ENCODE measurements at regions not wholly inside any gene's neighbourhood (a gene's known extent, or its start where the extent isn't known, plus 50 kb on each side); places are given as distances from the start of the nearest gene placed in this dataset.

- CTCF ChIA-PET = interaction anchor here (0.7 to 1.7 kb wide), 3 partner anchors 176 to 364 kb away, joined by 3 to 9 read pairs (median 7); no protein-coding TSS in a partner anchor
- no peak for ATAC-seq
- POLR2A ChIA-PET = no interaction called here
- H3K9me3 ChIP-seq (ENCODE audit: control insufficient read depth, insufficient read depth, low read depth, low read length) = no peaks in the 10 kb centered on the region
- no peaks in the 10 kb centered on the region for H3K27me3 ChIP-seq (ENCODE audit: control insufficient read depth, insufficient read depth, low read length)
- in situ Hi-C loops (cut with HindIII; ENCODE audit: low pct_unique_long_range_greater_than_20kb, low sequenced_read_pairs) (no loop called here), intact Hi-C loops (cut with micrococcal nuclease; ENCODE audit: unreplicated experiment) (no loop called here)
- TF ChIP-seq POLR2AphosphoS5 (IDR thresholded peaks at IDR 0.05; ENCODE audit: low read depth, low read length) (no peak), REST (IDR thresholded peaks at IDR 0.05; ENCODE audit: insufficient read depth in 1 of 2, low read depth in 2 of 2, low read length in 1 of 2) (no peak), CTCF (IDR thresholded peaks at IDR 0.05) (no peak), TCF7L2 (IDR thresholded peaks at IDR 0.05; ENCODE audit: low read depth, low read length) (no peak), SIN3A (IDR thresholded peaks at IDR 0.05; ENCODE audit: borderline replicate concordance, insufficient read depth, low read depth, low read length) (no peak)
- DNase-seq (ENCODE audit: low read depth, low spot score) = no peak
- H3K4me3 ChIP-seq (ENCODE audit: low read depth in 2 of 2, low read length in 2 of 2) = no peak overlapping the region
- H3K36me3 ChIP-seq (ENCODE audit: control insufficient read depth, insufficient read depth, low read length) = no peaks in the 10 kb centered on the region
- no peaks in the 10 kb centered on the region for H3K4me1 ChIP-seq (ENCODE audit: control insufficient read depth, insufficient read depth, low read length)
- H3K27ac ChIP-seq (ENCODE audit: low read length) = no peak overlapping the region
- no TSS peak for BruUV-seq (replicated peaks)
Observed at GRCh38 chr1:184806296-184806721, 51.7 kb upstream of the EDEM3 start.

GRCh38 chr1:184805667-184806295 lies 51.1 kb upstream of the EDEM3 start:
- ChIA-PET POLR2A (no interaction called here), CTCF (interaction anchor here (0.8 to 1.7 kb wide), 4 partner anchors 176 to 874 kb away, joined by 3 to 9 read pairs (median 6); no protein-coding TSS in a partner anchor)
- no TSS peak for BruUV-seq (replicated peaks)
- H3K36me3 ChIP-seq (ENCODE audit: control insufficient read depth, insufficient read depth, low read length) = no peaks in the 10 kb centered on the region
- TF ChIP-seq POLR2AphosphoS5 (IDR thresholded peaks at IDR 0.05; ENCODE audit: low read depth, low read length) (no peak), CTCF (IDR thresholded peaks at IDR 0.05) (peak; percentile 91)
- in situ Hi-C loops (cut with HindIII; ENCODE audit: low pct_unique_long_range_greater_than_20kb, low sequenced_read_pairs) (no loop called here), intact Hi-C loops (cut with micrococcal nuclease; ENCODE audit: unreplicated experiment) (loop anchor here (1.0 kb wide), 2 partner anchors 177 to 365 kb away; no protein-coding TSS in a partner anchor)
- H3K27me3 ChIP-seq (ENCODE audit: control insufficient read depth, insufficient read depth, low read length) = no peaks in the 10 kb centered on the region
- no peaks in the 10 kb centered on the region for H3K4me1 ChIP-seq (ENCODE audit: control insufficient read depth, insufficient read depth, low read length)
- DNase-seq (ENCODE audit: low read depth, low spot score) (peak; percentile 82), ATAC-seq (peak; percentile 100)
- no peaks in the 10 kb centered on the region for H3K9me3 ChIP-seq (ENCODE audit: control insufficient read depth, insufficient read depth, low read depth, low read length)
- H3K27ac ChIP-seq (ENCODE audit: low read length) = no peak overlapping the region
- 0 out of 4 replicates have a peak overlapping the region, but pooled peaks of 1 of the 2 experiments have one; percentile 14 for H3K4me3 ChIP-seq (ENCODE audit: low read depth in 2 of 2, low read length in 2 of 2)

All from Panc1 (cell line).